GM23248 (cell line): ENCODE measurements at regions not wholly inside any gene's neighbourhood (a gene's known extent, or its start where the extent isn't known, plus 50 kb on each side); places are given as distances from the start of the nearest gene placed in this dataset.

ENCODE experiments used
- EZH2 ChIP-seq: fragments of 200-600 bp; sonication (generic); IDR thresholded peaks from 2 replicates; pipeline ENCODE4 v1.6.1; 2018; ENCODE audit warnings: antibody characterized with exemption, mild to moderate bottlenecking; ENCODE audit not compliant: insufficient read depth, poor library complexity, severe bottlenecking
- EZH2phosphoT487 ChIP-seq: fragments of 200-600 bp; sonication (generic); IDR thresholded peaks from 2 replicates; pipeline ENCODE4 v1.6.1; 2018; ENCODE audit warnings: antibody characterized with exemption, moderate library complexity, mild to moderate bottlenecking, low read depth; ENCODE audit not compliant: insufficient read depth

DNA sequence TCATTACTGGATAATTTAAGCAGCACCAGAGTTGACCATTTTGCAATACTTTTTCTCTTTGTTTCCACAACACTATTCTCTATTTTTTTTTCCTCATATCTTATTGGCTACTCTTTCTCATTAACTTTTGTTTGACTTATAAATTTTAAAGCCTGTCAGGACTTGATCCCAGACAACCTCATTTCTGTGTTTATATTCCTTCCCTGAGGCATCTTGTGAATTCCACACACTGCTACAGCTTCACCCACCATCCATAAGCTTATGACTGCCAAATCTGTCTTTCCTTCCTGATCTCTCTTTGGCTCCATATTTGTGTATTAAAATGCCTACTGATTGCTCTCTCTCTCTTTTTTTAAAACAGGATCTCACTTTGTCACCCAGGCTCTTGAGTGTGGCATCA, 124.6 kb upstream of the MBL2 start:
- TF ChIP-seq EZH2 (no peak), EZH2phosphoT487 (no peak)
